ENCODE measurements at regions not wholly inside any gene's neighbourhood (a gene's known extent, or its start where the extent isn't known, plus 50 kb on each side); places are given as distances from the start of the nearest gene placed in this dataset.
A peak's percentile ranks its signal among the peaks of the same experiment; 100 is the strongest.

GRCh38 chr2:13201924-13202323, 485.2 kb downstream of the TRIB2 start:
- no peak overlapping the region for H3K4me3 ChIP-seq (ENCODE audit: control insufficient read depth in 2 of 3, extremely low read depth in 1 of 3, insufficient read depth in 2 of 3, low read depth in 1 of 3, low read length in 3 of 3)
- H3K4me2 ChIP-seq (ENCODE audit: control insufficient read depth, extremely low read depth, insufficient read depth, low read depth, low read length) = no peak overlapping the region
- no peak overlapping the region for H3K9ac ChIP-seq (ENCODE audit: control insufficient read depth, extremely low read depth, insufficient read depth, low read length)
- no peak for TF ChIP-seq EZH2 (IDR thresholded peaks at IDR 0.05; ENCODE audit: low read length)
- TF ChIP-seq CTCF (optimal IDR thresholded peaks at IDR 0.05 in 1 of 3, IDR thresholded peaks at IDR 0.05 in 1 of 3, conservative IDR thresholded peaks at IDR 0.05 in 1 of 3; ENCODE audit: extremely low read depth in 1 of 3, insufficient read depth in 2 of 3, low read length in 3 of 3) = peak; percentile 13 to 36 (median 35)
- H3K27me3 ChIP-seq (ENCODE audit: control insufficient read depth, extremely low read depth, insufficient read depth, low read length) = no peaks in the 10 kb centered on the region
- no peaks in the 10 kb centered on the region for H4K20me1 ChIP-seq (ENCODE audit: control insufficient read depth, extremely low read depth, insufficient read depth, low read length)
- H2AFZ ChIP-seq (ENCODE audit: control insufficient read depth, low read length) = no peak overlapping the region
- no peaks in the 10 kb centered on the region for H3K9me1 ChIP-seq (ENCODE audit: control insufficient read depth, extremely low read depth, insufficient read depth, low read length)
- H3K79me2 ChIP-seq (ENCODE audit: control insufficient read depth, insufficient read depth, low read length) = no peaks in the 10 kb centered on the region
- FAIRE-seq = no peak
- DNase-seq (ENCODE audit: low read depth, low spot score) = no peak
- H3K9me3 ChIP-seq (ENCODE audit: control insufficient read depth, low read depth, low read length) = no peaks in the 10 kb centered on the region
- H3K27ac ChIP-seq (ENCODE audit: control insufficient read depth, insufficient read depth, low read length) = no peak overlapping the region
- H3K36me3 ChIP-seq (ENCODE audit: control insufficient read depth in 2 of 2, extremely low read depth in 1 of 2, insufficient read depth in 2 of 2, low read length in 2 of 2) = no peaks in the 10 kb centered on the region
- H3K4me1 ChIP-seq (ENCODE audit: control insufficient read depth, extremely low read depth, insufficient read depth, low read length) = no peaks in the 10 kb centered on the region
- dilution Hi-C loops (cut with MboI; ENCODE audit: extremely low pct_ligation_motif_present, low sequenced_read_pairs) = no loop called here

- FAIRE-seq = no peak
- no peaks in the 10 kb centered on the region for H3K79me2 ChIP-seq (ENCODE audit: control insufficient read depth, insufficient read depth, low read length)
- no peak overlapping the region for H3K4me3 ChIP-seq (ENCODE audit: control insufficient read depth in 2 of 3, extremely low read depth in 1 of 3, insufficient read depth in 2 of 3, low read depth in 1 of 3, low read length in 3 of 3)
- no peaks in the 10 kb centered on the region for H3K4me1 ChIP-seq (ENCODE audit: control insufficient read depth, extremely low read depth, insufficient read depth, low read length)
- no peaks in the 10 kb centered on the region for H3K27me3 ChIP-seq (ENCODE audit: control insufficient read depth, extremely low read depth, insufficient read depth, low read length)
- no peak for TF ChIP-seq CTCF (optimal IDR thresholded peaks at IDR 0.05 in 1 of 3, IDR thresholded peaks at IDR 0.05 in 1 of 3, conservative IDR thresholded peaks at IDR 0.05 in 1 of 3; ENCODE audit: extremely low read depth in 1 of 3, insufficient read depth in 2 of 3, low read length in 3 of 3)
- TF ChIP-seq EZH2 (IDR thresholded peaks at IDR 0.05; ENCODE audit: low read length) = no peak
- H4K20me1 ChIP-seq (ENCODE audit: control insufficient read depth, extremely low read depth, insufficient read depth, low read length) = no peaks in the 10 kb centered on the region
- H3K4me2 ChIP-seq (ENCODE audit: control insufficient read depth, extremely low read depth, insufficient read depth, low read depth, low read length) = no peak overlapping the region
- DNase-seq (ENCODE audit: low read depth, low spot score) = no peak
- dilution Hi-C loops (cut with MboI; ENCODE audit: extremely low pct_ligation_motif_present, low sequenced_read_pairs) = no loop called here
- H3K9ac ChIP-seq (ENCODE audit: control insufficient read depth, extremely low read depth, insufficient read depth, low read length) = no peak overlapping the region
- no peaks in the 10 kb centered on the region for H3K9me1 ChIP-seq (ENCODE audit: control insufficient read depth, extremely low read depth, insufficient read depth, low read length)
- no peaks in the 10 kb centered on the region for H3K9me3 ChIP-seq (ENCODE audit: control insufficient read depth, low read depth, low read length)
- no peaks in the 10 kb centered on the region for H3K36me3 ChIP-seq (ENCODE audit: control insufficient read depth in 2 of 2, extremely low read depth in 1 of 2, insufficient read depth in 2 of 2, low read length in 2 of 2)
- H2AFZ ChIP-seq (ENCODE audit: control insufficient read depth, low read length) = no peak overlapping the region
- no peak overlapping the region for H3K27ac ChIP-seq (ENCODE audit: control insufficient read depth, insufficient read depth, low read length)
Observed at GRCh38 chr2:13212115-13212514, 495.4 kb downstream of the TRIB2 start.
